DMS114 treated with DMSO at 0.1 percent for 48 hours (cell line): ENCODE measurements at regions not wholly inside any gene's neighbourhood (a gene's known extent, or its start where the extent isn't known, plus 50 kb on each side); places are given as distances from the start of the nearest gene placed in this dataset.

Experiments
- DNase-seq: peaks from one replicate; lab custom pipeline; 2025; ENCODE audit not compliant: unreplicated experiment; lab: John Stamatoyannopoulos, UW

DNA sequence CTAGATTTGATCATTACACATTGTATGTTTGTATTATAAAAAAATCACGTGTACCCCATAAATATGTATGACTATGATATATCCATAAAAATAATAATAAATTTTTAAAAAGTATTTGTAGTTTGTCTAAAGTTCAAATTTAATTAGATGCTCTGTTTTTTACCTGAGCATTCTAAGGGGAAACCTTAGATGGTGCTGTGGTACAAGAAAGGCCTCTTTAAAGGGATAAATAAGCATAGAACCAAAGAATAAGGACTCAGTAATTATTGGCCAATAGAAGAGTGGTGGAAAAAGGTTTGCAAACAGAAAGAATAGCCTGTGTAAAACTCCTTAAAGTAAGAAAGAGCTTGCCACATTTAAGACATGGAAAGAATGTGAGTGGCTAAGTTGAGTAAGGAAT, 580.1 kb upstream of the SEL1L start:
- DNase-seq: no peak

DNA sequence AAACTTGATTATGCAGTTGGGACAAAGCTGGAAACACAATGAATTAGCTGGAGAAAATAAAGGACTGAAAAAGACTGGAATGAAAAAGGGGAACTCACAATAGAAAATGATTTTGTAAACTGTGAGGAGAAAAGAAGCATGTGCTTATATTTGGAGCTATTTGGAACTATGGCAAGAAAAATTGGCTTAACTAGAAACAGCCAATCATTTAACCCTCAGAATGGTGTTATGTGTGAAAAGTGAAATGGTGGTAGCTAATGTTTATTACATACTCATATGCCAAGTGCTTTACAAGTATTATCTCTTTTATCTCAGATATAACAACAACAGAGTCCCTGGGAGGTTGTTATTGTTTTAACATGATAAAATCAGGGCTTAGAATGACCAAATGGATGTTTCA, 583.1 kb upstream of the SEL1L start:
- no peak for DNase-seq

DNA sequence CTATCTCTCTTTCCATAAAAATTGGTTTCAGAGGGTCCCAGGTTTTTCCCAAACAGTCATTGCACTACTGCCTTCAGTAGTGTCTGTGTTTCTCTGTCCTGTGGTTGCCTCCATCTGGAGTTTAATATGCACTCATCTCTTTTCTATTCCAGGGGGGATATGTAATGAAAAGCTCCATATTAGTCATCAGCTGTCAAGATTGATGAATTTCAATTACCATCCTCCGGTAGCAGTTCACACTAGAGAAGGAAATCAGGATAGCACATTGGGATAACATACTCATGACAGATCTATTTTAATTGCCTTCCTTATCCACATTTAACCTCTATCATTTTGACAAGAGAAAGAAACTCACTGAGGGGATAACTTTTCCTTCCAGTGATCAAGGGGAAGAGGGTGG, 589.0 kb upstream of the SEL1L start:
- DNase-seq: no peak

DNA sequence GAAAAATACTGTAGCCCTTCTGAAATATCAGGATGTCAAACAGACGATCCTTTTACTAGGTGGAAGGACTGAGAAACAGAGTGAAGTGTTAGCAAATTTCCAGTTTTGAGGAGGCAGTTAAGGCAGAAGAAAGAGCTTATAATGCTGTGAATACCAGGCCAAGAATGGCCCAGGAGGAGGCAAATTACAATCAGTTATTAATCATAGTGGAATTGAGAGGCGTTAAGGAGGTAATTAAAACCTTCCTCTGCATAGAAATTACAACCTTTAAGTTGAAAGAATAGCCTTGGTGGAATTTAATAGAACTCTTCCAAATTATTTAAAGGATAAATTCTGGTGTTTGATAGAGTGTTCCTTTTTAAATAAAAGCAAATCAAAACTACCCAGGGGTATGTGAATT, 590.9 kb upstream of the SEL1L start:
- DNase-seq: no peak

DNA sequence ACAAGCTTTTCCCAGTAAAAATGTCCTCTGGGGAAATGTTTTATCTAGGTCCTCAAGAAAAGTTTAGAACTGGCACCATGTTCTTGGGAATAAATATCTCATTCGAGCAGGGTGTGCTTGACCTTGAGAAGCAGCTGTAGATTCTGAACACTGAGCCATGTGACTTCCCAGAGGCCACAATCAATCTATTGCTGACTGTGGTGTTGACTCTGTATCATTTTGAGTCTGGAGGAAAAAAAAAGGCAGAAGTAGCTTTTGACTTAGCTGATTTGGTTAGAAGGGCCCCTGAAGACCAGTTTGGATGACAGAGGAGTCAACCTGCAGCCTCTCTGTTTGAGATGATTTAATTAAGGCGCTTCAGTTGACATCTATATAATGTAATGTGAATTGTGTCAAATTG, 592.4 kb upstream of the SEL1L start:
- no peak for DNase-seq

DNA sequence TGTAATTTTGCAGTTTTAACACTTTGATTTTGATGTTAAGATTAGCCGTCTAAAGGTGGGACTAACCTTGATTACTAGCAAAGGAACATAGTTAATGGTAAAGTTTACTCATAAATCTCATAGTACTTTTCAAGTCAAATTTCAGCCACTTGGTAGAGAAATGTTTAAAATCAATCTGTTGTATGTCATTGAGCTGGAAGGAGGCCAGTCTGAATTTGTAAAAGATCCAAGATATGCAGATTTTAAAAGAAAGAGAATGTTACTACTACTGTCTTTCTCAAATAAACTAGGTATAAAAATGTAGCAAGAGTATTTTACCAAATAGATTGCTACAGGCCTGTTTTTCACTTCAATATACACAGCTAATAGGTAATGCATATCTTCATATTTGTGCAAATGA, 600.8 kb upstream of the SEL1L start:
- DNase-seq: no peak

DNA sequence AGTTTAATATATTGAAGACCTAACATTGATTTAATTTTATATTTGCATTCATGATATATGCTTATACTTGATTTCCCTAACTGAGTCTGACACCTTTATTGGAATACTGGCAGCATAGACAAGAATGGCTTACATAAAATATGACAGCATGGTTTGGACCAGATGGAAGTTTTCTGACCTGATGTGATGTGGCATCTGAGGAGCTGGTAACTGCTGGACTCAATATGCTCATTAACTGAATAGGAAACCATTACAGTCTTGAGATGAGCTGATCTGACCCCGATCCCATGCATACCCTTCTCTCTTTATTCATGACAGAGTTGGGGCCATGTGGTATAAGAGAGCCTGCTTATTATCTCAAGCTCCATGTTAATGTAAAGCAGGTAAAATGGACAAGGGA, 604.8 kb upstream of the SEL1L start:
- no peak for DNase-seq

DNA sequence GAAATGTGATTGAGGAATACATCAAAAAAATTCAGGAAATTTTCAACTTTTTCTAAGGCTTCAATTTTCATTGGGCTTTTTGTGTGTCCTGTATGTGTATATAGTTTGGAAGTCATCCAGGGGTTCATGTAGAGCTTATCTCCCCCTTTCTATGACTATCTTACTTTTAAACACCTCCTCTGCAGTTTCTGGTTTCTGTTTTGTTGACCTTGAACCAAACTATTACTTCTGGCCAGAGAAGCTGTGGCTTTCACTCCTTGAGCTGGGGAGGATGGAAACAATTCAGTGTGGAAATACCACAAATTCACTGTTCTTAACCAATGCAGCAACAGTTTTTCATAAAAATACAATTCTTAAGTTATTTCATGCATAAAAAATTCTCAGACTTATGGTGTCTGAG, 613.2 kb upstream of the SEL1L start:
- DNase-seq: no peak

DNA sequence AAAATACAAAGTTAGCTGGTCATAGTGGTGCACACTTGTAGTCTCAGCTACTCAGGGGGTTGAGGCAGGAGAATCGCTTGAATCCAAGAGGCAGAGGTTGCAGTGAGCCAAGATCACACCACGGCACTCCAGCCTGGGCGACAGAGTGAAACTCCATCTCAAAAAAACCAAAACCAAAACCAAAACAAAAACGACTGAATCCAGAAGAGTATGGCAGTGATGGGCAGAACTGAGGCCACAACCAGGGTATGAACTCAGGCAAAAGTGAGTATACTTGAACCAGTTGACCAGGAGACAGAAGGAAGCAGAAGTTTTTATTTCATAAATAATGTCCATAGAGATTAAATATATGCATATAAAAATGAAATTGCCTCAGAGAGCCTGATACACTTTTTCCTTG, 620.0 kb upstream of the SEL1L start:
- no peak for DNase-seq

DNA sequence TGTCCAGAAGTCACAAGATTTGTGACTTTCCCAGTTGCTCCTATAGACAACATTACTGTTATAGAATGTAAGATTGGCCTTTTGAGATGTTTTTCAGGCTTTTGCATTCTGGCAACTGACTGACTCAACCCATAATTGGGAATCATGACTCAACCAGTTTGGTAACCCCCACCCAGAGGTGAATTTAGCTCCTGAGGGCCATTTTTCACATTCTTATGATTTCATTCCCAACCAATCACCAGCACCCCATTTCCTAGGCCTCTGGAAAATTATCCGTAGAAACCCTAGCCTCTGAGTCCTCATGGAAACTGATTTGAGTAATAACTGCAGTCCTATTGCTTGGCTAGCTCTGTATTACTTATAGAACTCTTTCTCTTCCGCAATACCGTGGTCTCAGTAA, 626.0 kb upstream of the SEL1L start:
- no peak for DNase-seq

DNA sequence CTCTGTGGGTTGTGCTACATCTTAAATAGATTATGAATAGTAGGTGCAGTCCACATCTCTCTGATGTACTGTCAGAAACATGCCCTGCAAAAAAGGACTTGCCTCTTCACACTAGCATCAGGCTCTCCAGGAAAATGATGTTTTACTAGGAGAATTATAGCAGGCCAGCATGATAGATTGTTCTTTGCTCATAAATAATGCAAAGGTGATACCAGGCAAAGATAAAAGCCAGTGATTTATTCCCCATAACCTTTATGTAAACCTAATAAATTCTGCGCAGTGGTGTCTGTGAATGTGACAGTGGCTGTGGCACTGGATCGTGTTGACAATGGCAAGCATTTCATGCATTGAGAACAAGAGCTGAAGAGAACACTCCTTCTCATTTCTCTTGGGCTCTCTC, 646.5 kb upstream of the SEL1L start:
- no peak for DNase-seq

DNA sequence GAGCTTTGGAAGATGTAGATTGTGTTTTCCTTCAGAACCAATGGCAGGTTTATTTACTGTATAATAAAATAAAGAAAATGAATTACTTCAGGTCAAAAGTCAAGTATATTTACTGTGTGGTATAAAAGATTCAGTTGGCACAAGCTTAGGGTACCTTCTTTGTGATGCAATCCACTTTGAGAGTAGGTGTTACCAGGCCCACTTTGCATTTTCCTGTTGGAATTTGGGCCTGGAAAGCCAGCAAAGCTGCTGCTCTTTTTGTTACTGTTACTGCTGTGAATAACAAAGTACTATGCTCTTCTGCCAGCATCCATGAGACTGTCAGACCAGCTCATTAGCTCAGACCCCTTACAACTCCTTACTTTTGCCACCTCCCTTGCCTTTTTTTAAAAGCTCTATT, 649.0 kb upstream of the SEL1L start:
- no peak for DNase-seq

DNA sequence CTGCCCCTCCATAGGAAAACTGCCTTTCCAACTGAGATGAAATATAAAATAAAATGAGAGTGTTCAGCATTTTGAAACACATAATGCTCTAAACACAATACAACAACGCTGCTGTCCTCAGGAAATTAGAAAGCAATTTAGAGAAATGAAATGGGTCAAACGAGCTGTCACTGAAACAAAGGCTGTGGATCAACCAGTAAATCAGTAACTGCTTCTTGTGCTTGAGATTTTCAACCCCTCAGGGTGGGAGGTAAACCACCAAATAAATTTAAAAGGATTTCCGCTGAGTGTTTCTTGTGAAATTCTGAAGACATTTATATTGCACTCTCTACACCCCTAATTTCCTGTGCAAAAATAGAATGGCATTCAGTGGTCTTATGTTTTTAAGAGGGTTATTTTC, 657.1 kb upstream of the SEL1L start:
- no peak for DNase-seq

DNA sequence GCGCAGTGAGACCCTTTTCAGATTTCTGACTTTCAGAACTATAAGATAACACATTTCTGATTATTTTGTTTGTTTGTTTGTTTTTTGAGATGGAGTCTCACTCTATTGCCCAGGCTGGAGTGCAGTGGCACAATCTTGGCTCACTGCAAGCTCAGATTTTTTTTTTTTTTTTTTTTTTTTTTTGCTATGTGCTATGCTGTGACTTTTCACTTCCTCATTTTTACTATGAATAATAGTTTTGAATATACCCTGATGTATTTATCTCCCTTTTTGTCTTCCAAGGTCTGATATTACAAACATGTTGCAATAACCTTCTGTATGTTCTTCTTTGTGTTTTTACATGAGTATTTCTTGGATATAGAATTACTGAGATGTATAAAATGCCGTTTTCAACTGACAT, 658.7 kb upstream of the SEL1L start:
- no peak for DNase-seq

DNA sequence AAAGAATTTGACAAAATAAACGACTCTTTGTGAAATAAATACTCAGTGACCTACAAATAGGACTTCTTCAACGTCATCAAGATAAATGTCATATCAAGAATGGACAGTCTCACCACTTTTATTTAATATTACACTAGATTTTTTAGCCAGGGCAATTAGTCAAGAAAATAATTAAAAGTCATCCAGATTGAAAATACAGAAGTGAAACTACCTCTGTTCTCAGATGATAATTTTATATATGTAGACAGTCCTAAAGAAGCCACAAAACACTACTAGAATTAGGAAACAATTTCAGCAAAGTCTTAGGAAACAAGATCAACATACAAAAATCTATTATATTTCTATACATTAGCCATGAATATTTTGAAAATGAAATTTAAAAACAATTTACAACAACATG, 689.6 kb upstream of the SEL1L start:
- DNase-seq: no peak

DNA sequence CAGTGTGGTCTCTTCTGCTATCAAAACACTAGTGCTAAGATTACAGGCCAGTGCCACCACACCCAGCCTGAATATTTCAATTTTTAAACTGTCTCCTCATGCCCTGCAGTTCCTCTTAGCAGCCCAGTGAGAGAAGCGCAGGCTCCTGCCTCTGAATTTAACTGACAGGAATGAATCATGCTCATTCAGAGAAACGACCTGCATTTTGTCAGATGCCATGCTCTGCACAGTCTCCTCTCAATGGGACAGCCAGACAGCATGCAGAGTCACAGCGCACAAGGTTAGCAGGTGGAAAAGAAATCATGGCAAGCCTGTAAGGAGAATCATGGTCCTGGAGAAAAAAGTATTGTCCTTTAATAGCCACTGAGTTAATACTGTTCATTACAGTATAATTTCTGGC, 691.0 kb upstream of the SEL1L start:
- no peak for DNase-seq

DNA sequence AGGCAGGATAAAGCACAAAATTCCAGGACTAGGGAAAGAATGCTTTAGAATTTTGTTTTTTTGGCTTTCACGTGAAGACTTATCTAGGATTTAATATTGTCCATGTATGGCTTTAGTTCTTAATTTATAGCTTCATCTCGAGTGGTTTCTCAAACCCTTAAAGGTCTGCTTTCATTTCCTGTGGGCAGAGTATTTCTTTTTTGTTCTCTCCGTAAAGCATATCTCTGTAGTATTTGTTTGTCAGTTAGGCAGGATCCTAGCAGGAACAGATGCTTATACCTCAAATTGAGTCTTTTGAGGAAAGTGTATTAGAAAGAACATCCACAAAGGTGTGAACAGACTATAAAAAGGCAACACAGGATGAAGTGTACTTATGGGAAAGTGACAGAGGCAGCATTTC, 697.1 kb upstream of the SEL1L start:
- DNase-seq: no peak

DNA sequence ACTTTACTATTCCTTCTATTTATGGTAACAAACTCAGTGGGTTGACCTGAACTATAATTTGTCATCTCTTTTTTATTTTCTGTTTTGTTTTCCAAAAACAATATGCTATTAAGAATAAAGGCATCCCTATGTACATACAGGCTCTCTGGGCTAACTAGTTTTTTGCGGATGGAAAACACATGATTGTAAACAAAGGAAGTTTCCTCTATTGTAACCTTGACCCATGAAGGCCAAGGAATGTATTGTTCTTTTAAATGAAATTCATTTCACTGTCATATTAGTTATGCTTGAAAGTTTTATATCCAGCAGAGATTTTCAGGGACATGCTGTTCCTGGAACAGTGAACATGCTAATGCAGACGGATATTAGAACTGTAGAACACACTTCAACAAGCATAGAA, 705.0 kb upstream of the SEL1L start:
- no peak for DNase-seq

DNA sequence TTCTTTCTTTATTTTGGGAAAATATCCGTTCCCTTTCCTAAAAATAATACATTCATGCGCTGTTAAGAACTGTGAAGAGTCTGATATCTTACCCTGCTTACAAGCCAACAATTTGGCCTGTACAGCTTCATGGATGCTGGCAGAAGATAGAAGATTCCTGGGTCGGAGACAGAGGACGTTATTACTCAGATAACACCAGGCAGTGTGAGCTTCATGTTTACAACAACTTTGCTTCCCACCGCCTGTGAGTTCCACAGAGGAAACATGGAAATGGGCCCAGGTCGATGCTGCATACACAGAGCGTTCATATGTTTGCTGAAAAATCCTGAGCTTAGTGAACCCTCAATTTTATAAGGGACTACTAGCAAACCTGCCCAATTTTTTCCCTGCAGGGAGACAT, 705.6 kb upstream of the SEL1L start:
- DNase-seq: no peak

DNA sequence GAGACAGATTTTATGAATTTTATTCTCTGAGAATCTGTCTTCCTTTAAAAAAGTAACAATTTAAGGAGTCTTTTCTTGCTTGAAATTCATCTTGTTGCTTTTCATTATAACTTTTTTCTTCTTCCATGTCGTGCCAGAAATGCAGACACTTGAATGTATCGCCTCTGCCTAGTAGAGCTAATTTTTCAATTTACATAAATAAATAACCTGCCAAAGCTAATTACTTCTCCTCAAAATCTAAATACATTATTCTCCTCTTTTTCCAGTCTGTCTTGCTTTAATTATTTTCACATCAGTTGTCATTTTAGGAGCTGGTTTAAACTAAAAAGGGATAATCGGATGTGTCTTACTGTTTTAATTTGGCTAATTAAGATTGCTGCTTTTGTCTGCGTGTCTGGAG, 711.1 kb upstream of the SEL1L start:
- no peak for DNase-seq

DNA sequence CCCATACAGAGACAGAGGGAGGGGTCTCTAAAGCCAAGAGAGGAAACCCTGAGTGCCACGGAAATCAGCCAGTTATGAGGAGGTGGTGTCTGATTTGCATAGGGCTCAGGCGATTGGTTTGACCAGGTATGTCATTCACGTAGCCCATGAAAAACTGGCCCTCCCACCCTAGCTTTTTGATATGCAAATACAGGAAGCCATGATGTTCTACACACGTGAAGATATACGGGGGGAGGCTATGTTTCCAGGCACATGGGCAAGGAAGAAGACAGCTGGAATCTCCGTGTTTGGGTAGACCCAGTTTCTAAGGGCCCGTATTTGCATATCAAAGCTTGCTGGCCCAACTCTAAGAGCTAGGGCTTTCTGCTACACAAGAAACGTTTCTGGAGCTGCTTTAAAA, 717.8 kb upstream of the SEL1L start:
- DNase-seq: no peak

DNA sequence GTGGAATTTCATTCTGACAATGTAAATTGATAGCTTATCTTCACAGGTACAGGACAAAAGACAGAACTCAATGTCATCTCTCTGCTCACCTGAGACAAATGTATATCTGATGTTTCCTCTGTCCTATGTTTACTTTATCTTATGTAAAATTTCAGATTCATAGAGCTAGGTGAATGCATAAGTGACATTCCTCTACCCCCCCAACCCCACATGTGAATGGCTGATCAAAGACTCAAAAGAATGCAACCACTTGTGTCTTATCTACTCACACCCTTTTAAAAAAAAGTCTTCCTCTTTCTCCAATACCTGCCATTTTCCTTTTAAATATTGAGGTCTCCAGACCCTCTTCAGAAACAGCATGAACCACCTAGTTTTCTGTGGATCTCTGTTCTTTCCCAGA, 736.6 kb upstream of the SEL1L start:
- no peak for DNase-seq

DNA sequence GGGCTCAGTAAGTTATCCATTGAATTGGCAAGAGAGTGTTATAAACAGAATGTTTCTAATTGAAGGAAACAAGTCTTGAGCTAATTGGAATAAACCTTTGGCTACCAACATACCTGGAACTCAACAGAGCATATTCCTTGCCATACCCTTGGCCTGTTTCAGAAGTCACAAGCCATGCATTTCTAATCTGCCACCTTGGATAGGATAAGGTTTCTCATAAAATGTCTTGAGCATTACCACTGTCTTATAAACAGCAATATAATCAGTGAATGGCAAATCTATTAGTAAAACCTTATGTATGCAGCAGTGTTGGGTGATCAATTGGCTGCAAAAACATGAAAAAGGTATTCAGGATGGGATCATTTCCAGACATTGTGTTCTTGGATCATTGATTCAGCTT, 765.2 kb upstream of the SEL1L start:
- no peak for DNase-seq

DNA sequence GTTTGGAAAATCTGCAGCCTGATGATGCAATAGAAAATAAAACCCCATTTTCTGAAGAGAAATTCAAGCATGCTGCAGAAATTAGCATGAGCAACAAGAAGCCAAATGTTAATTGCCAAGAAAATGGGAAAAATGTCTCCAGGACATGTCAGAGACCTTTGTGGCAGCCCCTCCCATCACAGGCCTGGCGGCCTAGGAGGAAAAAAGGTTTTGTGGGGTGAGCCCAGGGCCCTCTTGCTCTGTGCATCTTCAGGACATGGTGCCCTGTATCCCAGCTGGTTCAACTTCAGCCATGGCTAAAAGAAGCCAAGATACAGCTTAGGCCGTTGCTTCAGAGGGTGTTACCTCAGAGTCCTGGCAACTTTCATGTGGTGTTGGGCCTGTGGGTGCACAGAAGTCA, 775.5 kb upstream of the SEL1L start:
- no peak for DNase-seq
